Stimulated activated CD4-positive, alpha-beta T cell treated with anti-CD3 and anti-CD28 coated beads, Interleukin-12 subunit alpha, Interleukin-12 subunit beta, amount 100 ng/mL, for 4 hours (primary cell): ENCODE measurements at regions not wholly inside any gene's neighbourhood (a gene's known extent, or its start where the extent isn't known, plus 50 kb on each side); places are given as distances from the start of the nearest gene placed in this dataset.
"Not testable (repeated sequence)": the region's sequence is repeated elsewhere in the genome, so short reads cannot be mapped to it uniquely, and the experiment has no call there.

Source experiments
- DNase-seq: peaks from one replicate; pipeline ENCODE4 v3.0.0-alpha.2; 2020

- no peak for DNase-seq
Observed at GRCh38 chr12:97813301-97813700, 350.7 kb downstream of the RMST start.

DNA sequence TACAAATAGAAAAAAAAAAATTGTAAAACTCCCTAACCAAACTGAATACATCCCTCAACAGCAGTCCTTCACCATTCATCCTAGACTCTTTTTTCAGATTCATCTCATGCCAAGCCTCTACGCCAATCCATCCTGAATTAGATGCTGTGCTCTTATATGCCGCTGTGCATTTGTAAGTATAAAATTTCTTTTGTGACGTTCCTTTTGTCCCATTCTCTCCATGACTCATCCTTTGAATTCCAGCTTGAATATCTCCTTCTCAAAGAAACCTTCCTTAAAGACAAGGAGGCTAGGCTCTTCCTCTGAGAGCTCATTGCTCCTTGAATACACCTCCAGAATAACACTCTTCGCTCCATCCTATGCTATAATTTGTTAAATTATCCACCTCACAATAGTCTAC, 359.2 kb downstream of the RMST start:
- no peak for DNase-seq

GRCh38 chr12:97835541-97835940, 372.9 kb downstream of the RMST start:
- no peak for DNase-seq

GRCh38 chr12:97837401-97837800, 374.8 kb downstream of the RMST start:
- no peak for DNase-seq

- no peak for DNase-seq
Observed at GRCh38 chr12:97848051-97848450, 385.4 kb downstream of the RMST start.

DNA sequence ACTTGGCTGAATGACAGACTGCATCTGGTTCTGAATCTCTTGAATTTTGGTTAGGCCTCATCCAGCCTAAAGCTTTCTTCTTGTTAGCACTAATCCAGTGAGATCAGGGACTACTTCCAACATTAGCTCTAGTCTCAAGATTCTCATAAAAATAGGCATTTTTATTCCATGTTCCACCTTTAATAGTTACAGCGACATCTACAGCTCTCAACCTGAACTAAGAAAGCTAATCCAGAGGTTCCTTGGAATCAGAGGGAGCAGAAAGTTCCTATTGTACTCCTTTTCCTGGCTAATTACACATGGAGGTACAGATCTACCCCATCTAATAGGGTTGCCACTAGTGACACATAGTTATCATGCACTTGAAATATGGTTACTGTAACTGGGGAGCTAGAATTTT, 391.9 kb downstream of the RMST start:
- DNase-seq: no peak

DNA sequence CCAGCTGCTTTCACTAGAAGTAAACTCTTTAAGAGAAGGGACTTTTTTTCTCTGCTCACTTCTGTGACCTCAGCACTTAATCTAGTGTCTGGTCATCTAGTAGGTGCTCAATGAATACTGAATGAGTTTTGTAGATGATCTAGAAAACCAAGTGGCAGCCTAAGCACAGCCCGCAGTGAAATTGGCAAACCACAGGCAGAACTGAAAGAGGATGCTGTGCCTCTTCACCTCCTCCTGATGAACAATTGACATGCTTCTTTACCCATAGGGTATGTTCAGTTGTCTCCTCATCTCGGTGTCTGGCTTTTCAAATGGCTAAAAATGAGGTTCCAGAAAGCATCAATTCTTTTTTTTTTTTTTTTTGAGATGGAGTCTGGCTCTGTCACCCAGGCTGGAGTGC, 399.5 kb downstream of the RMST start:
- DNase-seq: no peak

GRCh38 chr12:97875064-97875463, 412.5 kb downstream of the RMST start:
- DNase-seq: no peak

- no peak for DNase-seq
Observed at GRCh38 chr12:97876780-97877179, 414.2 kb downstream of the RMST start.

DNA sequence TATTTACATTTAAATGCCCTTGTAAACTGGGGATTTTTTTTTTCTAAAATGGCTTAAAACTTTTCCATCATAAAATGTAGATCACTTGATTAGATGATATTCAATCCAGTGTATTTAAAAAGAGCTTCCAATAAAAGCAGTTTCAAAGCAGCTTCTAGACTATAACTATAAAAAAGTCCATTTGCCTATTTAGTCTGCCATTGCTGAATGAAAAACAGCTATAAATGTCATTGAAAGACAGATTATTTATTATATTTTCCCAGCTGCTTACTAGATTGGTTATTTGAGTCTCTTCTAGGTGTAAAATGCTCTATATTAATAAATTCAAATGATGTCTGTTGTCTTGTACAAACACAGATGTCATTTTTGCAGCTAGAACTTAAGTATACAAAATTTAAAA, 414.8 kb downstream of the RMST start:
- no peak for DNase-seq

DNA sequence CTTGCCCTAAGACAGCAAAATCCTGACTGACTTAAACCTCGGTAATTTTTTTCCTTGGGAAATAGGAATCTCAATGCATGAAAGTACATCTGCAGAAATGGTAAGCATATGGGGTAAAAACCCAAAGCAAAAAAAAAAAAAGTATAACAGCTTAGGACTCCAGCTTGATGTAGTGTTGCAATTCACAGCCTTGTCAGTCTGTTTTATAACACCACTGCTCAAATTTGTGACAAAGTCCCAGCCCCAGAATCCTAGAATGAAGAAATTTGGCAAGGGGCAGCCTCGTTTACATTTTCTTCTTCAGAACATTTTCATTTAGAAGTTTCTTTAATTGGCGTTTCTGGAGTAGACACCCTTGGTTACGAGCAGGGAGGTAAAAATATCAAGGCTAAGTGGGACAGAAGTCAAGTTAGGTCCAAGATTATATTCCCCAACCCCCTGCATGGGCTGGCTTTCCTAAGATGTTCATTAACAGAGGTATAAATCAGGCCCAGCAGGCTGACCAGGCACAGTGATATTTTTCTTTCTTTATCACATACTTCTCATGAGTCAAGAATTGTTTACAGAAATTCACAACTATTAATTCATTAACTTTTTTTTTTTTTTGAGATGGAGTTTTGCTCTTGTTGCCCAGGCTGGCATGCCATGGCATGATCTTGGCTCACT, 424.0 kb downstream of the RMST start:
- DNase-seq: no peak

DNA sequence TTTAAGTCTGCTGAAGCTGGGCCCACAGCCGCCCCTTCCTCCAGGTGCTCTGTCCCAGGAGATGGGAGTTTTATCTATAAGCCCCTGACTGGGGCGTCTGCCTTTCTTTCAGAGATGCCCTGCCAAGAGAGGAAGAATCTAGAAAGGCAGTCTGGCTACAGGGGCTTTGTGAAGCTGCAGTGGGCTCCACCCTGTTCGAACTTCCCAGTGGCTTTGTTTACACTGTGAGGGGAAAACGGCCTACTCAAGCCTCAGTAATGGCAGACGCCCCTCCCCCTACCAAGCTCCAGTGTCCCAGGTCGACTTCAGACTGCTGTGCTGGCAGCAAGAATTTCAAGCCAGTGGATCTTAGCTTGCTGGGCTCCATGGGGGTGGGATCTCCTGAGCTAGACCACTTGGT, 435.3 kb downstream of the RMST start:
- not testable (repeated sequence) for DNase-seq

GRCh38 chr12:97899529-97899928, 436.9 kb downstream of the RMST start:
- no peak for DNase-seq

DNA sequence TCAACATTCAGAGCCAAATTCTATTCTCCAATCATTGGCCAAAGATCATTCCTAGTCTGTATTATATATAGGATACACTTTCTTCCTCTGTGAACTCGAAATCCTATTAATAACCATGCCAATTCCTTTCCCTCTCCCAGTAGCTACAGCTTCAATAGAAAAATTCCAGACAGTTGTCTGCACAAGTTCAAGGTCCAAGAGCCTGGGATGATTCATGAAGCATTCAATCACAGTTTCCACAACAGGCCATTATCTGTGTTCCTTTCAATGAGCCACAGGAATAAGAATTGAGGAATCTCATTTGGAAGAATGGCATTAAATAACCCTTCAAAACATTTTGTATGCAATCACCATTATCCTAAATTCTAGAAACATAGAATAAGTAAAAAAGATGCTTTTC, 437.4 kb downstream of the RMST start:
- DNase-seq: no peak

DNA sequence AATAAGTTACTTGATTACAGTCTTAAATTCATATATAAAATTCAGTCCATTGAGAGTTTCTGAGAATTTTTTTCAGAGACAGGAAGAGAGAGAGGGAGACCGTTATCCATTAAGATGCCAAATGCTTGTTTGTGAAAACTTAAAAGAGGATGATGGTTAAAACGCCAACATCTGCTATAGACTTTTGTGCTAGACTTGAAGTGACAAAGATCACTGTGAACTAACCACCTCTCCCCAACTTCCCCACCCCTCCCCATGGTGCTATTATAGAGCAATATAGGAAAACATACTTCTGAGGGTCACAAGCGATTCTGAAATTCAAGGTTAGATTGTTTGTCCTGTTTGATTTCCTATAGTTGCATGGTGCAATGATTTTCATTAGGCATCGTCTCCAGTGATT, 440.8 kb downstream of the RMST start:
- DNase-seq: no peak

DNA sequence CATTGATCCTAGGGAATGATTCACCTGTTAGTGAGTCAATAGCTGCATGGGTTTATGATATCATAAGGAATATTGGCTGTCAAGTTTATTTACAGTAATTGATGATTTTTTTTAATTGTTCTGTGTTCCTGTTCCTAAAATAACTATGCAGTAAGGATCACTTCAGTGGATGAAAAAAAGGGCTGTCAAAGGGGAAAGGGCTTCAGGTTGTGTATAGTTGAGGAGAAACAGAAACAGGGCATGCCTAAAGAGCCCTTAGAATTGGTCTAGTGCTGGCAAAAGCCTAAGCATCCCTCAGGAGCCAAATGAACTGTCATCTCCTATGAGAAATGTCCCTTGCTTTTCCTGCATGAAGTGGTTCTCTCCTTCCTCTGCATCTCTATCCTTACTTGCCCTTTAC, 444.9 kb downstream of the RMST start:
- no peak for DNase-seq

DNA sequence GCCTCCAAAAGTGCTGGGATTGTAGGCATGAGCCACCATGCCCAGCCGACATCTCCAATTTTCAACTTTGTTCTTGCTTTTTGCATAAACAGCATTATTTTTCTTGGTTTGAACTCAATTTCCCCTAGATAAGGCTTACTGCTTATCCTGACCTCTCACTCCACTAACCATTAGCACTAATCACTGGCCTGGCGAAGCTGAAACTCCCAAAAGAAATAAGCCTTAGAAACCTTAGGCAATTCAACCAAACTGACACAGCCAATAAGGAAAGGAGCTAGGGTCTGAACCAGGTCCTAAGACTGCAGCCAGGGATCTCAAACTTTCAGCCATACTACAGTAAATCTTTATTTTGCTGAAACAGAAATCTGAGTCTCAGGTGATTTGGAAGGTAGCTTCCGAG, 448.0 kb downstream of the RMST start:
- DNase-seq: no peak

DNA sequence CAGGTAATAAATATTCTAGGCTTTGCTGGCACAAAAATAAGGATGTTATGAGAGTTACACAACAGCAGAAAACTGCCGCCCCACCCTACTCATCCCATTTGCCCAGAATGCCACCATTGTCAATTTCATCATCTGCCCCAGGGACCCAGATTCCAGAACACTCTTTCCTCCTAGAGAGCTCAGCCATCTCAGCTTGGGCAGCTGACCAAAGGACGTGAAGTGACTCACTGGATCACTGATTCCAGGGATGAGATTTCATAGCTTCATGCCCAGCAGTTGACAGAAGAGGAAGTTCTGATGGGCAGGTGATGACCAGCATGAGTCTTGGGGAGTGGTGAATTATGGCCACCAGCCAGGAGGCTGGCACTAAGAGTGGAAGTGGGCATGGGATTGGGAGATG, 450.3 kb downstream of the RMST start:
- DNase-seq: no peak

DNA sequence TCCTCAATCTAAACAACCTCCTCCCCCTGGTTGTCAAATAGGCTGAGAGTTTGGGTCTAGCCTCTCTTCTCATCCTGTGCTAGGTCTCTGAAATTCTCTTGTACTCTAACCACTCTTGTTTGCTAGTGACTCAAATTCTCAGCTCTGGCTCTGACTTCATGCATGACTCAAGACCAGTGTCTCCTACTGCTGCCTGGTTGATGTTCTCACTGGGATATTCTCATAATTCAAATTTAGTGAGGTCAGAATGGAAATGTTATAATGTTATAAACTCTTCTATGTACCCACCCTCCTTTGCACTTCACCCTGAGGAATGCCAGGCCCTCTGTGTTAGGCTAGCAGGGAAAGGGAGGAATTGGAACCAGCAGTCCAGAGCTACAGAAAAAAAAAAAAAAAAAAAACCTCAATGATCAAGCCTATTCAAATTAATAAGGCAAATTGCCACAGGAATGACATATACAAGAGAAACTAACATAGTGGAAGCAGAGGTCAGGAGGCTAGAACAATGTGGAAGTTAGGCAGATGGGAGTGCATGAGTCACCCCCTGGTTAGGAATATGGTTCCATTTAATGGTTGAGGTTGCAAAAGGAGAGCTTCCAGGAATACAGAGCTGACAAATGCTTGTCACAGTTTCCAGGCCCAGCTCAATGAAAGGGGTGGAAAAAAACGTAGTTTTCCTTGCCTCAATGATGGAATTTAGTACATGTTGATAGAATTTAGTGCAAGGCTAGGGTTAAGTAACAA, 459.5 kb downstream of the RMST start:
- no peak for DNase-seq

GRCh38 chr12:97923546-97923945, 460.9 kb downstream of the RMST start:
- DNase-seq: no peak

GRCh38 chr12:97924122-97924521, 461.5 kb downstream of the RMST start:
- no peak for DNase-seq

DNA sequence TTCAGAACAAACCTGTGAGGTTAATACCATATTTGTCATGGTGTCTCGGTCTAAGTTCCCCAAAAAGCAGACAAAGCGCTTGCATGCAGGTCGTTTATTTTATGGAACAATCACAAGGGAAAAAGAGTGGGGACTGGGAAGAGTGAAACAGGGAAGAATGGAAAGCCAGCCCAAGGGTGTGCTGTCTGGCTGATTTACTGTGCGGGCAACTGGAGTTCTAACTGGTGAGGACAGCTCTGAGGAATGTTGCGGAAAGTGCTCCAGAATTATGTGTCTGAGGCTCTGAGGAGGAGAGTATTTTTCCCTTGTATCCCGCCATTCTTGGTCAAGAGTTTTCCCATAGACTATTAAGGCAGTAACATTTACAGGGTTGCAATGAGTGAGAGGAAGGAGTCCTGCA, 465.4 kb downstream of the RMST start:
- no peak for DNase-seq

DNA sequence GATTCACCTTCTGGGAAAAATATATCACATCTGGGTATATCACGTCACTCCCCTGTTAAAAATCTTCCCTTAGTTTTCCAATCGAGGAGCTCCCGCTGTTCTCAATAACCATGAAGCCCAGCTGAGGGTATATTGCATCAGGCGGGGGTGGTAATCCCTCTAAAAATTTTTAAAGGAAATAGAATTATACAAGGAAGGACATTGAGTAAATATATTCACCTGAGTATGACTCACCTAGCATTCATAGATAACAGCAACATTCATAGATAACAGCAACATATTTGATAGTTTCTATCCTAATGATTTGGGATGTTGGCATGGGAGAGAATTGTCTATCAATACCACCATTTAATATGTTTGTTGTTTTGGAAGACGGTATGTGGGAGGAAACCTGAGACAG, 473.6 kb downstream of the RMST start:
- DNase-seq: no peak

GRCh38 chr12:97938031-97938430, 475.4 kb downstream of the RMST start:
- DNase-seq: no peak

GRCh38 chr12:97939156-97939555, 476.6 kb downstream of the RMST start:
- DNase-seq: no peak
